Stimulated activated naive B cell treated with anti-CD40 and anti-IgM and Interleukin-4, amounts not matched to agents 10 μg/mL and 1 μg/mL and 100 μg/mL, for 72 hours (primary cell): ENCODE measurements at regions not wholly inside any gene's neighbourhood (a gene's known extent, or its start where the extent isn't known, plus 50 kb on each side); places are given as distances from the start of the nearest gene placed in this dataset.

Source experiments
- ATAC-seq, 2 donors: fragments of 150-1000 bp; cut with Tn5 transposase; replicated peaks; 2 replicates each; pipeline ENCODE4 v1.10.0; 2021; ENCODE audit warnings: moderate library complexity in 1 of 2
- DNase-seq: peaks from one replicate; pipeline ENCODE4 v3.0.0; 2021
- H3K27ac Mint-ChIP-seq: one replicate; pipeline ENCODE4 v1.8.0; 2022; ENCODE audit warnings: mild to moderate bottlenecking, mixed read lengths
- H3K27me3 Mint-ChIP-seq, 2 donors: one replicate each; pipeline ENCODE4 v1.8.0; 2022; ENCODE audit warnings: mixed read lengths in 2 of 2
- H3K36me3 Mint-ChIP-seq, 2 donors: one replicate each; pipeline ENCODE4 v1.8.0; 2022; ENCODE audit warnings: mixed read lengths in 2 of 2, mild to moderate bottlenecking in 1 of 2
- H3K4me1 Mint-ChIP-seq, 2 donors: one replicate each; pipeline ENCODE4 v1.8.0; 2022; ENCODE audit warnings: mixed read lengths in 2 of 2, mild to moderate bottlenecking in 1 of 2
- H3K4me3 Mint-ChIP-seq, 2 donors: one replicate each; pipeline ENCODE4 v1.8.0; 2022; ENCODE audit warnings: mild to moderate bottlenecking in 2 of 2, mixed read lengths in 2 of 2, moderate library complexity in 1 of 2
- H3K9me3 Mint-ChIP-seq, 2 donors: one replicate each; pipeline ENCODE4 v1.8.0; 2022; ENCODE audit warnings: mixed read lengths in 2 of 2, mild to moderate bottlenecking in 1 of 2

- DNase-seq (no peak), ATAC-seq (no peak)
- no peaks in the 10 kb centered on the region for H3K9me3 Mint-ChIP-seq
- peaks cover 39 to 40% of the 10 kb centered on the region in 2 donors for H3K27me3 Mint-ChIP-seq
- no peaks in the 10 kb centered on the region for H3K36me3 Mint-ChIP-seq
- no peak overlapping the region for H3K27ac Mint-ChIP-seq
- no peaks in the 10 kb centered on the region for H3K4me1 Mint-ChIP-seq
- H3K4me3 Mint-ChIP-seq: no peak overlapping the region
These were observed 159.0 kb downstream of the ACTL8 start for GRCh38 chr1:17914131-17914530.

- peaks cover 35 to 38% of the 10 kb centered on the region in 2 donors for H3K27me3 Mint-ChIP-seq
- ATAC-seq: no peak
- no peaks in the 10 kb centered on the region for H3K4me1 Mint-ChIP-seq
- no peaks in the 10 kb centered on the region for H3K36me3 Mint-ChIP-seq
- H3K9me3 Mint-ChIP-seq: no peaks in the 10 kb centered on the region
- no peak overlapping the region for H3K27ac Mint-ChIP-seq
- DNase-seq: no peak
- no peak overlapping the region for H3K4me3 Mint-ChIP-seq
These were observed 159.9 kb downstream of the ACTL8 start for GRCh38 chr1:17914987-17915386.

- no peak for DNase-seq
- no peaks in the 10 kb centered on the region for H3K9me3 Mint-ChIP-seq
- H3K27ac Mint-ChIP-seq: no peak overlapping the region
- ATAC-seq: no peak
- no peaks in the 10 kb centered on the region for H3K36me3 Mint-ChIP-seq
- no peaks in the 10 kb centered on the region for H3K4me1 Mint-ChIP-seq
- H3K4me3 Mint-ChIP-seq: no peak overlapping the region
- peaks cover 35 to 39% of the 10 kb centered on the region in 2 donors for H3K27me3 Mint-ChIP-seq
These were observed 160.5 kb downstream of the ACTL8 start for GRCh38 chr1:17915511-17916197.

DNA sequence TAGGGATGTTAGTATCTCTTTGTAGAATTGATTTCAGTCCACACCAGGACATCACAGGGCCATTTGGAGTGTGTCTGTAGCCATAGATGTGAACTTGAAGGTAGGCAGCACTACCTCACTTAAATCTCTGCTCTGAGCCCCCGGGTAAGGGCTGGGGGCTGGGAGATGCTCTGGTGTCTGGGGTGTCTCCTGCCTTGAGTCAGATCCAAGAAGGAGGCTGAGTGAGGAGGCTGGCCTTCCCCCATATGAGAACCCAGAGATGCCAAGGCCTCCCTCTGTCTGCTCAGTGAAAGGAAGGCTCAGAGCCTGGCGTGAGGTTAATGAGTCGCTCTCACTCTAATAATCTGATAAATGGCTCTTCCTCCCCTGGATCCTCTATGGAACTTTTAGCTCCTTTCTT is 161.6 kb downstream of the ACTL8 start:
- Mint-ChIP-seq H3K36me3 (no peaks in the 10 kb centered on the region), H3K4me3 (no peak overlapping the region), H3K27ac (no peak overlapping the region), H3K27me3 (peaks cover 37 to 38% of the 10 kb centered on the region in 2 donors), H3K4me1 (no peaks in the 10 kb centered on the region), H3K9me3 (no peaks in the 10 kb centered on the region)
- DNase-seq (no peak), ATAC-seq (no peak)

DNA sequence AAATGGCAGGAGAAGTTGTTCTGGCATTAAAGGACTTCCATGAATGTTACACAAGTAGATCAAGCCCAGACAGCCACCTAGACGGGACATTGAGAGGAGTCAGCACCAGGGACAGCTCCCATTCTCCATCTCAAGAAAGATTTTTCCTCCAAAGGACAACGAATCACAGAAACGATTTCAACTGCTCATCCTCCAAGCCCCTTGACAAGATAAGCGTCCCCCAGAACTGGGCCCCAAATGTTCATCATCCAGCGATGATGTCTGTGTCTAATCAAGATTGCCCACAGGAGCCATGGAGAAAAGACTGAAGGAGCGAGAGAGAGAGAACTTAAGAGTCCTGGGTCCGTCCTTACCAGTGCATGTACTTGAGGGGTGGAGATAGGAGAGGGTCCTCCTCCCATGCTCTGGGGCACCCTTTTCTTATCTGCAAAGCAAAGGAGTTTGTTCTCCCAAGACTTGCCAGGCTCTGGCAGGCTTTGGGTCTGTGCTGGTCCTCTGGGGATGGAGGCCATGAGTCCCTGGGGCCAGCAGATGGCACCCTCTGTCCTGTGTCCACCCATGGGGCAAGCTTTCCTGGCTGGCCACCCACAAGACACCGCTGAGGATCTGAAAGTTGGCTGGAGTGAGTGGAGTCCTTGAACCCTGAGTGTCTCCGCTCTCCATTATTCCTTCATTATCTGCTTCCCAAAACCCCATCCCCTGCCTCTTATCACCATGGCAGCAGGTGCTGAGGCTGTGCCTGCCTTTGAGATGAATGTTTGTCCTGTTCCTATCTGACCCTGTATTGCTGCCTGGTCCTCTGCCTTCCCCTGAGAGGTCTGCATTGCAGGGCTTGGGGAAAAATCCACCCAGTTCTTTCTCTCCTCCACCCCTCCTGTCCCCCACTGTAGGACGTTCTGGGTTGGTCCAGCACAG is 164.6 kb downstream of the ACTL8 start:
- Mint-ChIP-seq H3K4me1 (no peaks in the 10 kb centered on the region), H3K27me3 (peaks cover 35 to 38% of the 10 kb centered on the region in 2 donors), H3K4me3 (no peak overlapping the region), H3K36me3 (no peaks in the 10 kb centered on the region), H3K27ac (no peak overlapping the region), H3K9me3 (peaks cover 0 to 3% of the 10 kb centered on the region in 2 donors)
- ATAC-seq (no peak), DNase-seq (no peak)

GRCh38 chr1:17920881-17921640 is 165.9 kb downstream of the ACTL8 start:
- Mint-ChIP-seq H3K4me3 (no peak overlapping the region), H3K36me3 (no peaks in the 10 kb centered on the region), H3K4me1 (no peaks in the 10 kb centered on the region), H3K27ac (no peak overlapping the region), H3K9me3 (peaks cover 0 to 3% of the 10 kb centered on the region in 2 donors), H3K27me3 (peaks cover 33 to 37% of the 10 kb centered on the region in 2 donors)
- DNase-seq: no peak
- no peak for ATAC-seq

- Mint-ChIP-seq H3K36me3 (no peaks in the 10 kb centered on the region), H3K4me3 (no peak overlapping the region), H3K27me3 (peaks cover 29 to 31% of the 10 kb centered on the region in 2 donors), H3K4me1 (no peaks in the 10 kb centered on the region), H3K9me3 (peaks cover 0 to 3% of the 10 kb centered on the region in 2 donors), H3K27ac (no peak overlapping the region)
- DNase-seq: no peak
- no peak for ATAC-seq
These were observed 167.7 kb downstream of the ACTL8 start for GRCh38 chr1:17922833-17923232.

- Mint-ChIP-seq H3K9me3 (peaks cover 0 to 3% of the 10 kb centered on the region in 2 donors), H3K4me3 (no peak overlapping the region), H3K27ac (no peak overlapping the region), H3K4me1 (no peaks in the 10 kb centered on the region), H3K36me3 (no peaks in the 10 kb centered on the region), H3K27me3 (peaks cover 26 to 27% of the 10 kb centered on the region in 2 donors)
- ATAC-seq (no peak), DNase-seq (no peak)
These were observed 168.5 kb downstream of the ACTL8 start for GRCh38 chr1:17923666-17924065.

DNA sequence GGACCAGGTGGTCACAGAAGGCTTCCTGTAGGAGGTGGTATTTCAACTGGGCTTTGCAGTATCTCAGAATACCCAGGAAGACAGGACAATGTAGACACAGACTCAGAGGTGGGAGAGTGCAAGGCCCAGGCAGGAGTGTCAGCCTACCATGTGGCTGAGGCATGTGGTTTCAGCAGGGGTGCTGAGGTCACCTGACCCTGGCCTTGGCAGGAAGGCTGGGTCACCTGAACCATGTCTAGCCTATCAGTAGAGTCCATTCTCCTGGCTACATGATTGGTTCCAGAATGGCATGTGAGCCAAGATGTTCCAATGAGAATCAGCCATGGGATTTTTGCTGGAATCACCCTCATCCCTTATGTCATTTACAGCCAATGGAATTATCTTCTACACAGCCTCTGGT is 169.4 kb downstream of the ACTL8 start:
- Mint-ChIP-seq H3K9me3 (peaks cover 0 to 3% of the 10 kb centered on the region in 2 donors), H3K36me3 (no peaks in the 10 kb centered on the region), H3K4me1 (no peaks in the 10 kb centered on the region), H3K4me3 (no peak overlapping the region), H3K27ac (no peak overlapping the region), H3K27me3 (peaks cover 23 to 27% of the 10 kb centered on the region in 2 donors)
- ATAC-seq (no peak), DNase-seq (no peak)

GRCh38 chr1:17925290-17926237 is 170.4 kb downstream of the ACTL8 start:
- ATAC-seq (no peak), DNase-seq (no peak)
- Mint-ChIP-seq H3K27me3 (peaks cover 18 to 27% of the 10 kb centered on the region in 2 donors), H3K4me3 (no peak overlapping the region), H3K4me1 (no peaks in the 10 kb centered on the region), H3K27ac (no peak overlapping the region), H3K9me3 (peaks cover 0 to 3% of the 10 kb centered on the region in 2 donors), H3K36me3 (no peaks in the 10 kb centered on the region)

GRCh38 chr1:17926906-17927305 is 171.8 kb downstream of the ACTL8 start:
- DNase-seq: no peak
- H3K36me3 Mint-ChIP-seq: no peaks in the 10 kb centered on the region
- no peak for ATAC-seq
- no peak overlapping the region for H3K4me3 Mint-ChIP-seq
- H3K9me3 Mint-ChIP-seq: peaks cover 0 to 3% of the 10 kb centered on the region in 2 donors
- no peaks in the 10 kb centered on the region for H3K4me1 Mint-ChIP-seq
- peaks cover 13 to 22% of the 10 kb centered on the region in 2 donors for H3K27me3 Mint-ChIP-seq
- no peak overlapping the region for H3K27ac Mint-ChIP-seq

GRCh38 chr1:17927952-17928351 is 172.8 kb downstream of the ACTL8 start:
- no peak for DNase-seq
- H3K4me3 Mint-ChIP-seq: no peak overlapping the region
- H3K27ac Mint-ChIP-seq: no peak overlapping the region
- H3K4me1 Mint-ChIP-seq: no peaks in the 10 kb centered on the region
- H3K27me3 Mint-ChIP-seq: peaks cover 8 to 15% of the 10 kb centered on the region in 2 donors
- no peaks in the 10 kb centered on the region for H3K36me3 Mint-ChIP-seq
- ATAC-seq: no peak
- peaks cover 4 to 5% of the 10 kb centered on the region in 2 donors for H3K9me3 Mint-ChIP-seq

GRCh38 chr1:17929224-17929623 is 174.1 kb downstream of the ACTL8 start:
- Mint-ChIP-seq H3K4me3 (no peak overlapping the region), H3K4me1 (no peaks in the 10 kb centered on the region), H3K9me3 (peaks cover 1 to 4% of the 10 kb centered on the region in 2 donors), H3K27me3 (peaks cover 0 to 15% of the 10 kb centered on the region in 2 donors), H3K27ac (no peak overlapping the region), H3K36me3 (no peaks in the 10 kb centered on the region)
- DNase-seq: no peak
- ATAC-seq: no peak
